GM18909 (cell line): ENCODE measurements at regions not wholly inside any gene's neighbourhood (a gene's known extent, or its start where the extent isn't known, plus 50 kb on each side); places are given as distances from the start of the nearest gene placed in this dataset.

Experiments
- ATAC-seq: cut with Tn5 transposase; IDR thresholded peaks from one replicate; pipeline ENCODE4 v1.9.1; 2021; ENCODE audit warnings: mild to moderate bottlenecking; ENCODE audit not compliant: unreplicated experiment, poor library complexity

- no peak for ATAC-seq
Observed at GRCh38 chr3:153688301-153689120, 432.7 kb upstream of the ARHGEF26 start.

- no peak for ATAC-seq
Observed at GRCh38 chr3:153693207-153693606, 428.0 kb upstream of the ARHGEF26 start.

- ATAC-seq, result no peak
Observed at GRCh38 chr3:153702106-153702505, 419.1 kb upstream of the ARHGEF26 start.

GRCh38 chr3:153704115-153704514 is 417.1 kb upstream of the ARHGEF26 start:
- ATAC-seq, result no peak

GRCh38 chr3:153706706-153707105 is 414.5 kb upstream of the ARHGEF26 start:
- no peak for ATAC-seq

GRCh38 chr3:153714016-153714415 is 407.2 kb upstream of the ARHGEF26 start:
- ATAC-seq, result no peak

- no peak for ATAC-seq
Observed at GRCh38 chr3:153714588-153715290, 406.5 kb upstream of the ARHGEF26 start.

- no peak for ATAC-seq
Observed at GRCh38 chr3:153722157-153722556, 399.0 kb upstream of the ARHGEF26 start.

- no peak for ATAC-seq
Observed at GRCh38 chr3:153731071-153731470, 390.1 kb upstream of the ARHGEF26 start.

GRCh38 chr3:153734777-153735551 is 386.2 kb upstream of the ARHGEF26 start:
- ATAC-seq, result no peak

GRCh38 chr3:153740109-153740508 is 381.1 kb upstream of the ARHGEF26 start:
- ATAC-seq, result no peak

- no peak for ATAC-seq
Observed at GRCh38 chr3:153744889-153745288, 376.3 kb upstream of the ARHGEF26 start.

- no peak for ATAC-seq
Observed at GRCh38 chr3:153746211-153746610, 375.0 kb upstream of the ARHGEF26 start.

GRCh38 chr3:153749070-153749610 is 372.1 kb upstream of the ARHGEF26 start:
- ATAC-seq, result no peak

GRCh38 chr3:153752405-153753027 is 368.7 kb upstream of the ARHGEF26 start:
- ATAC-seq, result no peak

- no peak for ATAC-seq
Observed at GRCh38 chr3:153753035-153753434, 368.2 kb upstream of the ARHGEF26 start.

- ATAC-seq, result no peak
Observed at GRCh38 chr3:153756816-153757215, 364.4 kb upstream of the ARHGEF26 start.

- no peak for ATAC-seq
Observed at GRCh38 chr3:153757839-153758238, 363.4 kb upstream of the ARHGEF26 start.

- no peak for ATAC-seq
Observed at GRCh38 chr3:153760948-153761347, 360.2 kb upstream of the ARHGEF26 start.
